IPS-15b (cell line): ENCODE measurements at regions not wholly inside any gene's neighbourhood (a gene's known extent, or its start where the extent isn't known, plus 50 kb on each side); places are given as distances from the start of the nearest gene placed in this dataset.

Source experiments
- H3K27me3 ChIP-seq: one replicate; pipeline ENCODE4 v1.6.1; 2013; ENCODE audit warnings: low read length; ENCODE audit not compliant: control insufficient read depth, insufficient read depth
- H3K36me3 ChIP-seq: one replicate; pipeline ENCODE4 v1.6.1; 2013; ENCODE audit warnings: low read length; ENCODE audit not compliant: control insufficient read depth, insufficient read depth
- H3K4me1 ChIP-seq: one replicate; pipeline ENCODE4 v1.6.1; 2013; ENCODE audit warnings: mild to moderate bottlenecking, low read length; ENCODE audit not compliant: control insufficient read depth, insufficient read depth
- H3K4me3 ChIP-seq: one replicate; pipeline ENCODE4 v1.5.1; 2013; ENCODE audit warnings: low read depth, low read length
- H3K9ac ChIP-seq: one replicate; pipeline ENCODE4 v1.6.1; 2013; ENCODE audit warnings: low read depth, mild to moderate bottlenecking, low read length
- H3K9me3 ChIP-seq: one replicate; pipeline ENCODE4 v1.6.1; 2013; ENCODE audit warnings: mild to moderate bottlenecking, low read length; ENCODE audit not compliant: control insufficient read depth, insufficient read depth

DNA sequence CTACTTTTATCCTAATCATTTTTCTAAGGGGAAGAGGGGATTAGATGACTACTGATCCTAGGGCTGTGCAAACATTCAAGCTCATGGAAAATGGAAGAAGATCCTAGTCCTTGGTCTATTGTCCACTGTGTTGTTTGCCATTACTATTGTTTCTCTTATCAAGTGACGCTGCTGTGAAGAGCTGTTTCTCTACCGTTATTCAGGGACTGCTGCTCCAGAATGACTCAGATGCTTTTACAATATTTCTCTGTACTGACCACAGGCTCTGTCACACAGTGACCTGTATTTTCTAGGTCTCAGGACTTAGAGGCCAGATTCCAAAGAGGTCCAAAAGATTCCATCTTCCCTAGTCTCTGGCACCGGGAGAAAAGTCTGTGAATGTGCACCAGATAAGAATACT is 159.5 kb upstream of the CHD1 start:
- no peak overlapping the region for H3K4me3 ChIP-seq
- no peaks in the 10 kb centered on the region for H3K4me1 ChIP-seq
- H3K9me3 ChIP-seq = no peaks in the 10 kb centered on the region
- H3K27me3 ChIP-seq = no peaks in the 10 kb centered on the region
- H3K9ac ChIP-seq = no peak overlapping the region
- no peaks in the 10 kb centered on the region for H3K36me3 ChIP-seq

GRCh38 chr5:99083197-99083596 is 154.4 kb upstream of the CHD1 start:
- H3K9ac ChIP-seq = no peak overlapping the region
- H3K27me3 ChIP-seq = no peaks in the 10 kb centered on the region
- H3K36me3 ChIP-seq = no peaks in the 10 kb centered on the region
- H3K4me3 ChIP-seq = no peak overlapping the region
- H3K4me1 ChIP-seq = no peaks in the 10 kb centered on the region
- H3K9me3 ChIP-seq = no peaks in the 10 kb centered on the region

- no peaks in the 10 kb centered on the region for H3K9me3 ChIP-seq
- H3K4me3 ChIP-seq = no peak overlapping the region
- H3K27me3 ChIP-seq = no peaks in the 10 kb centered on the region
- no peak overlapping the region for H3K9ac ChIP-seq
- no peaks in the 10 kb centered on the region for H3K36me3 ChIP-seq
- no peaks in the 10 kb centered on the region for H3K4me1 ChIP-seq
Observed at GRCh38 chr5:99081711-99082110, 152.9 kb upstream of the CHD1 start.

GRCh38 chr5:99076723-99077640 is 148.2 kb upstream of the CHD1 start:
- Histone ChIP-seq H3K9ac (no peak overlapping the region), H3K36me3 (no peaks in the 10 kb centered on the region), H3K9me3 (no peaks in the 10 kb centered on the region), H3K27me3 (no peaks in the 10 kb centered on the region), H3K4me1 (no peaks in the 10 kb centered on the region), H3K4me3 (no peak overlapping the region)

- Histone ChIP-seq H3K9ac (no peak overlapping the region), H3K27me3 (no peaks in the 10 kb centered on the region), H3K4me1 (no peaks in the 10 kb centered on the region), H3K9me3 (no peaks in the 10 kb centered on the region), H3K36me3 (no peaks in the 10 kb centered on the region), H3K4me3 (no peak overlapping the region)
Observed at GRCh38 chr5:99072846-99073245, 144.0 kb upstream of the CHD1 start.

DNA sequence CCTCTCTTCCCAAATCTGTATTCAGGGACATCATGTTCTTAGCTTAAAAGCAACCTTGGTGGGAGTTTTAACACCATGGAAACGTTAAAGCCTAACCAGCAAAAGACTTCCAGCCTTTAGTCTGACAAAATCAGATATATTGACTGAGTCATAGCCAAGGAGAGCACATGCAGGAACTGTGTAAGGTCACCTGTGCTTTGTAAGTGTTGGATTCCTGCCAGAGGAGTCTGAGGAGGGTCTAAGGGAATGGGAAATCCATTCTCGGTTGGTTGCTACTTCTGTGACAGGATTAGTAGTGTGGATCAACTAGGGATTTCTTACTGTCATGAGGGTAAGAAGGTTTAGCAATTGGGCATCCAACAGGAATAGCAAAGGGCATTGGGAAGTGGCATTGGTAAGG is 142.0 kb upstream of the CHD1 start:
- no peaks in the 10 kb centered on the region for H3K36me3 ChIP-seq
- no peaks in the 10 kb centered on the region for H3K9me3 ChIP-seq
- no peak overlapping the region for H3K9ac ChIP-seq
- H3K4me1 ChIP-seq = no peaks in the 10 kb centered on the region
- no peak overlapping the region for H3K4me3 ChIP-seq
- H3K27me3 ChIP-seq = no peaks in the 10 kb centered on the region

DNA sequence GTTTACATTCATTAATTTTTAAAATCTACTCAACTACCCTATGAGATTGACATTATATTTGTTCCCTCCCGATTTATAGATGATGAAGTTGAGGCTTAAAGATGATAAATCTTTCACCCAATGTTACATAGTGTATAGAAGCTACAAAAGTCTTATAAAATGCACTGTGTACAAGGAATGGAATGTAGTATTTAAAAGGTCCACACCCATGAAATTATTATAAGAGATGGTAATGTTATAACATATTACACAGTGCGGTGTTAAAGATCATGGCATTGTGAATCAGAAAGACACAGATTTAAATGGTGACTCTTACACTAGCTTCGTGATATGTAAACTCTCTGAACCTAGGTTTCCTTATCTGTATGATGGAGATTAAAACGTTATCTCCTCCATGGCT is 141.6 kb upstream of the CHD1 start:
- no peaks in the 10 kb centered on the region for H3K36me3 ChIP-seq
- H3K27me3 ChIP-seq = no peaks in the 10 kb centered on the region
- no peak overlapping the region for H3K4me3 ChIP-seq
- H3K9me3 ChIP-seq = no peaks in the 10 kb centered on the region
- H3K4me1 ChIP-seq = no peaks in the 10 kb centered on the region
- H3K9ac ChIP-seq = no peak overlapping the region

- H3K4me3 ChIP-seq = no peak overlapping the region
- no peaks in the 10 kb centered on the region for H3K9me3 ChIP-seq
- no peaks in the 10 kb centered on the region for H3K36me3 ChIP-seq
- no peaks in the 10 kb centered on the region for H3K4me1 ChIP-seq
- no peak overlapping the region for H3K9ac ChIP-seq
- no peaks in the 10 kb centered on the region for H3K27me3 ChIP-seq
Observed at GRCh38 chr5:99068944-99069650, 140.3 kb upstream of the CHD1 start.

GRCh38 chr5:99063737-99064136 is 134.9 kb upstream of the CHD1 start:
- no peaks in the 10 kb centered on the region for H3K36me3 ChIP-seq
- H3K9ac ChIP-seq = no peak overlapping the region
- no peaks in the 10 kb centered on the region for H3K4me1 ChIP-seq
- no peaks in the 10 kb centered on the region for H3K9me3 ChIP-seq
- no peak overlapping the region for H3K4me3 ChIP-seq
- no peaks in the 10 kb centered on the region for H3K27me3 ChIP-seq

GRCh38 chr5:99061711-99062110 is 132.9 kb upstream of the CHD1 start:
- Histone ChIP-seq H3K9ac (no peak overlapping the region), H3K27me3 (no peaks in the 10 kb centered on the region), H3K36me3 (no peaks in the 10 kb centered on the region), H3K9me3 (no peaks in the 10 kb centered on the region), H3K4me1 (no peaks in the 10 kb centered on the region), H3K4me3 (no peak overlapping the region)

DNA sequence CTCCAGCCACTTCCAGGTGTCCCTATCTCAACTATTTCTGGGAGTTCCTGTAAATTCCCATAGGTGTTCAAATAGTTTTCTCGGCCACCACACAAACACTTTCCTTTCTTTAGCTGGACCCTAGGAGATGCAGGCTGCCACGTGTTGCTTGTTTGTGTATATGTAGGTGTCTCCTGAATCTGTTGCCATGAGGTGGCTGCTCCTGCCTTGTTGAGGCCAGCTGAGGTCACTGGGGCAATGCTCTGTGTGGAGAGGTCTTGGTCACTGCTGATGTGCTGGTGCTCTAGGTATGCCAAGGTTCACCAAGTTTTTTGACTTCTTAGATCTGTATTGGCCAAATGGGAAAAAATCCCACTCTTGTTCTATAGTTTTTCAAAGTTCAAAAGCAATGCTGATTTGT is 132.5 kb upstream of the CHD1 start:
- no peak overlapping the region for H3K9ac ChIP-seq
- no peaks in the 10 kb centered on the region for H3K9me3 ChIP-seq
- H3K36me3 ChIP-seq = no peaks in the 10 kb centered on the region
- H3K27me3 ChIP-seq = no peaks in the 10 kb centered on the region
- H3K4me3 ChIP-seq = no peak overlapping the region
- H3K4me1 ChIP-seq = no peaks in the 10 kb centered on the region
